Mesothelial cell of epicardium (in vitro differentiated cells): ENCODE measurements at regions not wholly inside any gene's neighbourhood (a gene's known extent, or its start where the extent isn't known, plus 50 kb on each side); places are given as distances from the start of the nearest gene placed in this dataset.
A peak's percentile ranks its signal among the peaks of the same experiment; 100 is the strongest.

Experiments used
- DNase-seq, 2 experiments: peaks; one replicate each; pipeline ENCODE4 v3.0.0; 2021; ENCODE audit warnings: low spot score in 2 of 2; ENCODE audit not compliant: unreplicated experiment in 2 of 2
- H3K27ac Mint-ChIP-seq: 2 replicates; pipeline ENCODE4 v1.8.0; 2021; ENCODE audit warnings: mixed read lengths
- H3K27me3 Mint-ChIP-seq: 2 replicates; pipeline ENCODE4 v1.8.0; 2021; ENCODE audit warnings: low read depth, mixed read lengths
- H3K36me3 Mint-ChIP-seq: 2 replicates; pipeline ENCODE4 v1.8.0; 2021; ENCODE audit warnings: mixed read lengths
- H3K4me1 Mint-ChIP-seq: 2 replicates; pipeline ENCODE4 v1.8.0; 2021; ENCODE audit warnings: mixed read lengths
- H3K4me3 Mint-ChIP-seq: 2 replicates; pipeline ENCODE4 v1.8.0; 2021; ENCODE audit warnings: mild to moderate bottlenecking, moderate library complexity, mixed read lengths
- H3K9me3 Mint-ChIP-seq: 2 replicates; pipeline ENCODE4 v1.8.0; 2021; ENCODE audit warnings: mixed read lengths
- CTCF ChIP-seq: fragments of 200-600 bp; sonication (generic); IDR thresholded peaks from one replicate; pipeline ENCODE4 v1.5.0; 2021; ENCODE audit warnings: antibody characterized with exemption; ENCODE audit not compliant: unreplicated experiment

- no peak for DNase-seq
- no peak overlapping the region for H3K27ac Mint-ChIP-seq
- H3K27me3 Mint-ChIP-seq: no peaks in the 10 kb centered on the region
- no peak overlapping the region for H3K4me3 Mint-ChIP-seq
- H3K4me1 Mint-ChIP-seq: peaks cover 22% of the 10 kb centered on the region
- no peak for TF ChIP-seq CTCF
- H3K9me3 Mint-ChIP-seq: peaks cover 17% of the 10 kb centered on the region
- no peaks in the 10 kb centered on the region for H3K36me3 Mint-ChIP-seq
Observed at GRCh38 chr5:3534997-3535396, 60.6 kb upstream of the IRX1 start.

- Mint-ChIP-seq H3K36me3 (no peaks in the 10 kb centered on the region), H3K27ac (peak overlapping the region; percentile 96), H3K27me3 (no peaks in the 10 kb centered on the region), H3K4me1 (peaks cover 26% of the 10 kb centered on the region), H3K4me3 (no peak overlapping the region), H3K9me3 (peaks cover 14% of the 10 kb centered on the region)
- no peak for DNase-seq
- no peak for TF ChIP-seq CTCF
Observed at GRCh38 chr5:3531320-3531986, 64.2 kb upstream of the IRX1 start.

GRCh38 chr5:3530251-3530650 lies 65.4 kb upstream of the IRX1 start:
- H3K27me3 Mint-ChIP-seq: no peaks in the 10 kb centered on the region
- H3K27ac Mint-ChIP-seq: peak overlapping the region; percentile 96
- peaks cover 26% of the 10 kb centered on the region for H3K4me1 Mint-ChIP-seq
- no peaks in the 10 kb centered on the region for H3K36me3 Mint-ChIP-seq
- H3K9me3 Mint-ChIP-seq: peaks cover 19% of the 10 kb centered on the region
- H3K4me3 Mint-ChIP-seq: no peak overlapping the region
- no peak for TF ChIP-seq CTCF
- no peak for DNase-seq

GRCh38 chr5:3526551-3527185 lies 69.0 kb upstream of the IRX1 start:
- no peak overlapping the region for H3K4me3 Mint-ChIP-seq
- peaks cover 13% of the 10 kb centered on the region for H3K9me3 Mint-ChIP-seq
- H3K27ac Mint-ChIP-seq: no peak overlapping the region
- no peaks in the 10 kb centered on the region for H3K27me3 Mint-ChIP-seq
- peaks cover 21% of the 10 kb centered on the region for H3K4me1 Mint-ChIP-seq
- no peaks in the 10 kb centered on the region for H3K36me3 Mint-ChIP-seq
- no peak for DNase-seq
- TF ChIP-seq CTCF: no peak

- H3K27ac Mint-ChIP-seq: no peak overlapping the region
- no peaks in the 10 kb centered on the region for H3K27me3 Mint-ChIP-seq
- peaks cover 13% of the 10 kb centered on the region for H3K9me3 Mint-ChIP-seq
- no peaks in the 10 kb centered on the region for H3K4me1 Mint-ChIP-seq
- no peak for TF ChIP-seq CTCF
- DNase-seq: no peak
- no peaks in the 10 kb centered on the region for H3K36me3 Mint-ChIP-seq
- no peak overlapping the region for H3K4me3 Mint-ChIP-seq
Observed at GRCh38 chr5:3522491-3522890, 73.1 kb upstream of the IRX1 start.
